ENCODE measurements at regions not wholly inside any gene's neighbourhood (a gene's known extent, or its start where the extent isn't known, plus 50 kb on each side); places are given as distances from the start of the nearest gene placed in this dataset.

DNA sequence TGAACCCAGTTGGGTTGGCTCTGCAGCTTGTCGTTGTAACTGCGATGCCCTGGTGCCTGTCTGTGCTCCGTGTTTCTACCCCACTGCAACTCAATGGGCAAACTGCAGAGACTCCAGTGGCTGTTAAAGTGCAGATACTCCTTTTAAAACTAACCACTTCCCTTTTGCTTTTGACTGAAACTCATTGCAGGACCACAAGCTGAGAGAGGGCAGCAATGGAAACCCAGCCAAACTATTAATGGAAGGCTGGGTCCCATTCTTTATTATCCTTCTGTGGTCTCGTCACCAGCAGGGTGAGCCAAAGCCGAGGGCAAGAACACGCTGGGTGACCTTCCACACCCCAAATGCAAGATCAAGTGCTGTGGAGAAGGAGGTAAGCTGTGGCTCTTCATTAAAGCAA lies 910.4 kb downstream of the VRK1 start:
- TF ChIP-seq YY1 (IDR thresholded peaks at IDR 0.05; ENCODE audit: insufficient read depth, insufficient read length) (no peak), ZNF274 (IDR thresholded peaks at IDR 0.05; ENCODE audit: low read depth, low read length) (no peak)
